ENCODE measurements at regions not wholly inside any gene's neighbourhood (a gene's known extent, or its start where the extent isn't known, plus 50 kb on each side); places are given as distances from the start of the nearest gene placed in this dataset.

DNA sequence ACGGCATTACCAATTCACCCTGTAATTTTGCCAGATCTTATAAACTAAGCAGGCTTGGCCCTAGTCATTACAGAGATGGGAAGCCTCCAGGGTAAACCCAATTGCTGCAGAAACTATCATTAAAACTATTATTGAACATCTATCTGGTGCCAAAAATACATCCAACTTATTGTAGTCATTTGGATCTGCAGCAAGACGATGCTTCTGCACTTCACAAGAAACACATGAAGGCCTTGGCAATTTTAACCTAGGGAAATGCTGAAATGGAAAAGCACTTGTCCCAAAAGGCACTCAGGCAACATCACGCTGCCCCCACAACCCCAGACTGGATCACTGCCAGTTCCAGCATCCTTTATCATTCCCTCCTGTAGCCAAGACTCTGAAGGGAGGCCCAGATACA is 85.3 kb upstream of the ACVR2A start:
- Histone ChIP-seq H3K27me3 (ENCODE audit: insufficient read depth, low read length) (no peaks in the 10 kb centered on the region), H3K4me1 (ENCODE audit: insufficient read depth, low read length) (peaks cover 5% of the 10 kb centered on the region; the same call in 1 of the 2 replicates), H3K27ac (ENCODE audit: low read length) (no peak overlapping the region)

DNA sequence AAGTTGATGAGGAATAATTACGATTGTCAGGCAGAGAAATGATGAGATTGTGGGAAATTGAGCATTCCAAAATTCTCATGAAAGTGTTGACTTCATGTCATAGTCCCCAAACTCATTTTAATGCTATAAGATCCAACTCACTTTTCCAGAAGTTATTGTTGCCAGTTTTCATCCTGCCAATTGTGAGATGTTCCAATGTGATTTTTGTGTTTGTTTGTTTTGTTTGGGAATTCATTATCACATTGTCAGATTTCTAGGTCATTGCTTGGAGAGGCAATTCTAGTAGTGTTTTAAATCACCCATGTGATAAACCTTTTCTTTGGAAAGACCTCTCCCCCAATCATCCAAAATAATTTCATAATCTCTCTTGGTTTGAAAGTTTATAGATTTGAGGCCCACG is 86.0 kb upstream of the ACVR2A start:
- no peak overlapping the region for H3K9ac ChIP-seq (ENCODE audit: low read depth, low read length)
- no peak overlapping the region for H3K4me3 ChIP-seq (ENCODE audit: low read length)

More for the DNA sequence above, 85.3 kb upstream of the ACVR2A start:
- no peaks in the 10 kb centered on the region for H3K36me3 ChIP-seq (ENCODE audit: insufficient read depth, low read depth, low read length)
- no peak overlapping the region for H3K9ac ChIP-seq (ENCODE audit: low read depth, low read length)
- peaks cover 9% of the 10 kb centered on the region for H3K9me3 ChIP-seq (ENCODE audit: insufficient read depth, low read depth, low read length)
- no peak overlapping the region for H3K4me3 ChIP-seq (ENCODE audit: low read length)

DNA sequence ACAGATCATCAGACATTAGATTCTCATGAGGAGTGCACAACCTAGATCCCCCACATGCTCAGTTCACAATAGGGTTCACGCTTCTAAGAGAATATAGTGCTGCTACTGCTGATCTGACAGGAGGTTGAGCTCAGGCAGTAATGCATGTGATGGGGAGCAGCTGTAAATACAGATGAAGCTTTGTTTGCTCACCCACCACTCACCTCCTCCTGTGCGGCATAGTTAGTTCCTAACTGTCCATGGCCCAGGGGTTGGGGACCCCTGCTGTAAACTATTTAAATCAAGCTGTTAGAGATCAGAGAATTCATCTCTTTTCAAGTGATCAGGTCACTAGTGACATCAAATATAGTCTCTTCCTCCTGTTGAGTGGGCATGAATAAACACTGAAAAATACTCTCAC is 88.8 kb upstream of the ACVR2A start:
- Histone ChIP-seq H3K27ac (ENCODE audit: low read length) (no peak overlapping the region), H3K27me3 (ENCODE audit: insufficient read depth, low read length) (no peaks in the 10 kb centered on the region), H3K36me3 (ENCODE audit: insufficient read depth, low read depth, low read length) (no peaks in the 10 kb centered on the region), H3K9me3 (ENCODE audit: insufficient read depth, low read depth, low read length) (no peaks in the 10 kb centered on the region), H3K9ac (ENCODE audit: low read depth, low read length) (no peak overlapping the region), H3K4me3 (ENCODE audit: low read length) (no peak overlapping the region), H3K4me1 (ENCODE audit: insufficient read depth, low read length) (peaks cover 5% of the 10 kb centered on the region; the same call in 1 of the 2 replicates)

More for the DNA sequence above, 86.0 kb upstream of the ACVR2A start:
- Histone ChIP-seq H3K27ac (ENCODE audit: low read length) (no peak overlapping the region), H3K27me3 (ENCODE audit: insufficient read depth, low read length) (no peaks in the 10 kb centered on the region), H3K36me3 (ENCODE audit: insufficient read depth, low read depth, low read length) (no peaks in the 10 kb centered on the region), H3K9me3 (ENCODE audit: insufficient read depth, low read depth, low read length) (peaks cover 5% of the 10 kb centered on the region; the same call in 1 of the 2 replicates), H3K4me1 (ENCODE audit: insufficient read depth, low read length) (peaks cover 5% of the 10 kb centered on the region; the same call in 1 of the 2 replicates)

DNA sequence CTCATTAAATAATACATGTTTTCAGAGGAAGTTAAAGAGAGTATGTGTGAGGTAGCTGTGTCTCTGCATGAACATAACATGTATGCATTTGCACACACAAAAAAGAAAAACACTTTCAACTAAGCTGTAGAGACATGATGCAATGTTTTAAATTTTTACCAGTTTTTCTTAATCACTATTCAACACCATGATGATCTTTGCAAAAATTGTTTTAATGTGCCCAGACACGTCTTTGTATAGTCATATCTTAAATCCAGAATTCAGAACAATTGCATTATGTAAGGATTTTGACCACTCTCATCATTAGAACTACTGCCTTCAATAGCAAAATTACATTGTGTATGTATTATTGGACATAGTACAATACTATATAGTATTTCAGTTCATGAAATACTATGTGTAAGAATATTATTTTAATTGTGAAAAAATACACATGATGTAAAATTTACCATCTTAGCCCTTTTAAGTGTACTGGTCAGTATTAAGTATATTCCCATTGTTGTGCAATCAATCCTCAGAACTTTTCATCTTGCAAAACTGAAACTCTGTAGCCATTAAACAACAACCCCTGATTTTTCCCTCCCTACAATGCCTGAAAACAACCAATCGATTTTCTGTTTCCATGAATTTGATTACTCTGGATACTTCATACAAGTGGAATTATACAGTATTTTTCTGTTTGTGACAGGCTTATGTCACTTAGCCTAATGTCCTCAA is 104.5 kb upstream of the ACVR2A start:
- Histone ChIP-seq H3K9ac (ENCODE audit: low read depth, low read length) (no peak overlapping the region), H3K27ac (ENCODE audit: low read length) (no peak overlapping the region), H3K4me3 (ENCODE audit: low read length) (no peak overlapping the region), H3K9me3 (ENCODE audit: insufficient read depth, low read depth, low read length) (no peaks in the 10 kb centered on the region), H3K27me3 (ENCODE audit: insufficient read depth, low read length) (no peaks in the 10 kb centered on the region), H3K4me1 (ENCODE audit: insufficient read depth, low read length) (peaks cover 4% of the 10 kb centered on the region; the same call in 1 of the 2 replicates), H3K36me3 (ENCODE audit: insufficient read depth, low read depth, low read length) (no peaks in the 10 kb centered on the region)

DNA sequence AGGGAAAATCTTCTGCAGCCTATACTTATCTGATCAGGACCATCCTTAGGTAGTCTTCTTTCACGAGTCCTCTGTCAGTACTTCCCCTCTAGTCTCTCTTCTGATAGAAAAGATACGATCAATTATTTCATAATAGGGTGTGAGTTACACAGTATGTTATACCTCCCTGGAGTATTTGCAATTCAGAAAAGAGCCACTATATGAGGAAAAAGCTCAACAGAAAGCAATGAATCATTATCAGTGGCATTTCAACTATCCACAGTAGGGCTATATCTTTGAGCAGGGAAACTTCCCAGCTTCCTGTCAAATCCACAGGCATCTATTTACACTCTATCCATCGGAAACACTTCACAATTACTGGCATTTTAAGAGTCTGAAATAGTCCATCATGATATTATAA is 105.3 kb upstream of the ACVR2A start:
- Histone ChIP-seq H3K4me1 (ENCODE audit: insufficient read depth, low read length) (peaks cover 4% of the 10 kb centered on the region; the same call in 1 of the 2 replicates), H3K27me3 (ENCODE audit: insufficient read depth, low read length) (no peaks in the 10 kb centered on the region), H3K9me3 (ENCODE audit: insufficient read depth, low read depth, low read length) (no peaks in the 10 kb centered on the region), H3K4me3 (ENCODE audit: low read length) (no peak overlapping the region), H3K9ac (ENCODE audit: low read depth, low read length) (no peak overlapping the region), H3K27ac (ENCODE audit: low read length) (no peak overlapping the region), H3K36me3 (ENCODE audit: insufficient read depth, low read depth, low read length) (no peaks in the 10 kb centered on the region)

DNA sequence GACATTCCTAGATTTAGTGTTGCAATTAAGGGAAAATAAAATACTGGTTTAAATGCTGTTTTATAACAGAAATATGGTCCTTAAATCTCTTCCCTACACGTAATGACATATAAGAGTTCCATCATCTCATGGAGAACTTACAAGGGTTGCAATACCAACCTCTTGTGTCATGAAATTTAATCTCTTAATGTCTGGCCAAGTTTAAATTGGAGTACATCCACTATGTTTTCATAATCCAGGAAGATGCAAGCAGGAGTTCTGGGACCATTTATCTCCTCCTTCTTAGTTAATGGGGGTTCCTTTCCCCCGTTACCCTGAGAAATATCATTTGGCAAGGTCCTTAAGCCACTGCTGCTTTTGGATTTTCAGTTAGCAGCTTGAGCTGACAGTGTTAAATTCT is 126.0 kb upstream of the ACVR2A start:
- Histone ChIP-seq H3K36me3 (ENCODE audit: insufficient read depth, low read depth, low read length) (no peaks in the 10 kb centered on the region), H3K27ac (ENCODE audit: low read length) (no peak overlapping the region), H3K9me3 (ENCODE audit: insufficient read depth, low read depth, low read length) (no peaks in the 10 kb centered on the region), H3K4me3 (ENCODE audit: low read length) (no peak overlapping the region), H3K27me3 (ENCODE audit: insufficient read depth, low read length) (no peaks in the 10 kb centered on the region), H3K4me1 (ENCODE audit: insufficient read depth, low read length) (peaks cover 10% of the 10 kb centered on the region; the same call in 1 of the 2 replicates), H3K9ac (ENCODE audit: low read depth, low read length) (no peak overlapping the region)

DNA sequence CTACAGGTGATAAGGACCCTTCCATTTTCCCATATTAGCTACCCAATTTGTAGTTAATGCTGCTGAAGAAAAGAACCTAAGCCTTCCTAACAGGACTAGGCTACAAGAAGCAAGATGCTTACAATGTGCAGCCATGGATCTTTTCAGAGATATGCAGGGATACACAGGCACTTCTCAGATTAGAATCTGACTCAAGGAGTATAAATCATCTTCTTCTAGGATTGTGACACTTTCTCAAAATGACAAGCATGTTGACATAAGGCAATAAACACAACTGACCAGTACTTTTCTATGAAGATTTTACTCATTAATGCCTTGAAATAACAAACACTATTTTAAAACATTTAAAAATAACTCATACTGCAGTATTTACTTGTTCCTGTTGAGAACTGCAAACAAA is 127.9 kb upstream of the ACVR2A start:
- no peak overlapping the region for H3K27ac ChIP-seq (ENCODE audit: low read length)
- no peaks in the 10 kb centered on the region for H3K36me3 ChIP-seq (ENCODE audit: insufficient read depth, low read depth, low read length)
- no peaks in the 10 kb centered on the region for H3K9me3 ChIP-seq (ENCODE audit: insufficient read depth, low read depth, low read length)
- no peaks in the 10 kb centered on the region for H3K27me3 ChIP-seq (ENCODE audit: insufficient read depth, low read length)
- H3K4me1 ChIP-seq (ENCODE audit: insufficient read depth, low read length): no peaks in the 10 kb centered on the region
- no peak overlapping the region for H3K9ac ChIP-seq (ENCODE audit: low read depth, low read length)
- H3K4me3 ChIP-seq (ENCODE audit: low read length): no peak overlapping the region

DNA sequence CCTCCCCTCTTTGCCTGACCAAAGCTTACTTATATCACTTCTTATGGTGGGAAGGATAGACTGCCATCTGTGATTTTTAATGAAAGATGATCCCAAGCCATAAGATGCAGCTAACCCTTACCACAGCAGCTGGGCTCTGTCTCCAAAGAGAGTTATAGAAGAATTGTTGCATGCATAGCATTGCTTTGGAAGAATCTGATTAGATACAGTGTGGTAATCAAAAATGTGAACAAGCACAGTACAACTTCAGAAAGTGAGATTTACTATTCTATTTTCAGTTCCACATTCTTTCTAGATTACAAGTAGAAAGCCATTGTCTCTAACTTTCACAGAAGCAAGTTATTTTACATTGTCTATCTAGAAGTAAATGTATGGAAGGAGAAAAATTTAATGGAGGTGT is 129.0 kb upstream of the ACVR2A start:
- H3K27ac ChIP-seq (ENCODE audit: low read length): no peak overlapping the region
- no peak overlapping the region for H3K4me3 ChIP-seq (ENCODE audit: low read length)
- no peaks in the 10 kb centered on the region for H3K9me3 ChIP-seq (ENCODE audit: insufficient read depth, low read depth, low read length)
- H3K4me1 ChIP-seq (ENCODE audit: insufficient read depth, low read length): no peaks in the 10 kb centered on the region
- H3K36me3 ChIP-seq (ENCODE audit: insufficient read depth, low read depth, low read length): no peaks in the 10 kb centered on the region
- H3K27me3 ChIP-seq (ENCODE audit: insufficient read depth, low read length): no peaks in the 10 kb centered on the region
- H3K9ac ChIP-seq (ENCODE audit: low read depth, low read length): no peak overlapping the region

DNA sequence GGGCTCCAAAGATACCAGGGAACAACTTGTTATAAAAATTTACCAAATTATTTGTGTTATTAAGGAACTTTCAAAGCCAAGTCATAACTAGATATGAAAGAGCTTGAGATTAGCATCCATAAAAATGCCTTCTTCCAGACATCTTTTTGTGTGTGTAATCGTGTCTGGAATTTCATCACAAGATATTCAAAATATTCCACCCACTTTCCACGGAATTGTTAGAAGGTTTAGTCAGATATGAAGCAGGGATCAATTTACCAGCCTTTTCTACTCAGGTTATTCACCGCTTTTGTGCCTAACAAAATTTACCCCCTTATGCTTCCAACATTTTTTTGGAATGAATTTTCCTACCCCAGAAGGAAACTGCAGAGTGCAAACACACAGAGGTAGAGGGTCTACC is 130.2 kb upstream of the ACVR2A start:
- no peak overlapping the region for H3K27ac ChIP-seq (ENCODE audit: low read length)
- H3K27me3 ChIP-seq (ENCODE audit: insufficient read depth, low read length): no peaks in the 10 kb centered on the region
- H3K9me3 ChIP-seq (ENCODE audit: insufficient read depth, low read depth, low read length): no peaks in the 10 kb centered on the region
- H3K4me3 ChIP-seq (ENCODE audit: low read length): no peak overlapping the region
- H3K9ac ChIP-seq (ENCODE audit: low read depth, low read length): no peak overlapping the region
- H3K36me3 ChIP-seq (ENCODE audit: insufficient read depth, low read depth, low read length): no peaks in the 10 kb centered on the region
- H3K4me1 ChIP-seq (ENCODE audit: insufficient read depth, low read length): no peaks in the 10 kb centered on the region

GRCh38 chr2:147713349-147713748 is 131.5 kb upstream of the ACVR2A start:
- Histone ChIP-seq H3K4me3 (ENCODE audit: low read length) (no peak overlapping the region), H3K36me3 (ENCODE audit: insufficient read depth, low read depth, low read length) (no peaks in the 10 kb centered on the region), H3K27me3 (ENCODE audit: insufficient read depth, low read length) (no peaks in the 10 kb centered on the region), H3K27ac (ENCODE audit: low read length) (no peak overlapping the region), H3K4me1 (ENCODE audit: insufficient read depth, low read length) (no peaks in the 10 kb centered on the region), H3K9ac (ENCODE audit: low read depth, low read length) (no peak overlapping the region), H3K9me3 (ENCODE audit: insufficient read depth, low read depth, low read length) (no peaks in the 10 kb centered on the region)

- no peak overlapping the region for H3K9ac ChIP-seq (ENCODE audit: low read depth, low read length)
- H3K9me3 ChIP-seq (ENCODE audit: insufficient read depth, low read depth, low read length): no peaks in the 10 kb centered on the region
- H3K27ac ChIP-seq (ENCODE audit: low read length): no peak overlapping the region
- no peak overlapping the region for H3K4me3 ChIP-seq (ENCODE audit: low read length)
- no peaks in the 10 kb centered on the region for H3K27me3 ChIP-seq (ENCODE audit: insufficient read depth, low read length)
- no peaks in the 10 kb centered on the region for H3K36me3 ChIP-seq (ENCODE audit: insufficient read depth, low read depth, low read length)
- no peaks in the 10 kb centered on the region for H3K4me1 ChIP-seq (ENCODE audit: insufficient read depth, low read length)
Measured at GRCh38 chr2:147712051-147712450, 132.8 kb upstream of the ACVR2A start.

DNA sequence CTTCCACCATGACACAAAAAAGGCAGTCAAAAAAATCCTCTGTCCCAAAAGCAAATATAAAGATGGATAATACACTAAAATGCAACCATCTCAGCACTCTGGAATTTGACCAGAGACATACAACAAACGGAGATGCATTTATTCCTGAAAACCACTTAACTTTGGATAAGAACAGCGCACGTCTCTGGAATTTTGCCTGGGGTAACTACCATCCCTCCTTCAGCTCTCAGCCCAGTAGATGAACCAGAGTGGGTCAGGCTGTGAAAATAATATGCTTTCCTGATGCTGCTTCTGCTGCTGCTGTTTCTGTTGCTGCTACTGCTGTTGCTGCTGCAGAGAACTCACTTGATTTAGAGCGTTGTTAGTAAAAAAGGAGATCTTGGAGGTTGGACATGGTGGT is 133.8 kb upstream of the ACVR2A start:
- Histone ChIP-seq H3K9me3 (ENCODE audit: insufficient read depth, low read depth, low read length) (no peaks in the 10 kb centered on the region), H3K4me1 (ENCODE audit: insufficient read depth, low read length) (no peaks in the 10 kb centered on the region), H3K9ac (ENCODE audit: low read depth, low read length) (no peak overlapping the region), H3K4me3 (ENCODE audit: low read length) (no peak overlapping the region), H3K36me3 (ENCODE audit: insufficient read depth, low read depth, low read length) (no peaks in the 10 kb centered on the region), H3K27ac (ENCODE audit: low read length) (no peak overlapping the region), H3K27me3 (ENCODE audit: insufficient read depth, low read length) (no peaks in the 10 kb centered on the region)
